ENCODE measurements at regions not wholly inside any gene's neighbourhood (a gene's known extent, or its start where the extent isn't known, plus 50 kb on each side); places are given as distances from the start of the nearest gene placed in this dataset.
A peak's percentile ranks its signal among the peaks of the same experiment; 100 is the strongest.
"Not testable (repeated sequence)": the region's sequence is repeated elsewhere in the genome, so short reads cannot be mapped to it uniquely, and the experiment has no call there.

GRCh38 chr6:128580224-128581110, 60.1 kb upstream of the PTPRK start:
- DNase-seq: no peak

- not testable (repeated sequence) for DNase-seq
Measured at GRCh38 chr6:128575254-128575653, 54.9 kb upstream of the PTPRK start.

- DNase-seq: peak; percentile 46
Measured at GRCh38 chr6:128574402-128574801, 54.0 kb upstream of the PTPRK start.

GRCh38 chr6:128573036-128573435, 52.6 kb upstream of the PTPRK start:
- DNase-seq: no peak

- no peak for DNase-seq
Measured at GRCh38 chr6:128572294-128572693, 51.9 kb upstream of the PTPRK start.

- DNase-seq: no peak
Measured at GRCh38 chr6:128570680-128571063, 50.3 kb upstream of the PTPRK start.

- DNase-seq: no peak
Measured at GRCh38 chr6:128569732-128570679, 49.6 kb upstream of the PTPRK start.
